LNCAP (cell line): ENCODE measurements at regions not wholly inside any gene's neighbourhood (a gene's known extent, or its start where the extent isn't known, plus 50 kb on each side); places are given as distances from the start of the nearest gene placed in this dataset.

ENCODE experiments used
- CTCF ChIP-seq: fragments of 450-650 bp; IDR thresholded peaks from 2 replicates; pipeline ENCODE4 v1.5.1; 2017; ENCODE audit warnings: mild to moderate bottlenecking

GRCh38 chr2:183409662-183410061 is 285.4 kb downstream of the NUP35 start:
- TF ChIP-seq CTCF: no peak

- no peak for TF ChIP-seq CTCF
Measured at GRCh38 chr2:183416753-183417152, 292.5 kb downstream of the NUP35 start.

- TF ChIP-seq CTCF: no peak
Measured at GRCh38 chr2:183426825-183427224, 302.6 kb downstream of the NUP35 start.

GRCh38 chr2:183427558-183427957 is 303.3 kb downstream of the NUP35 start:
- no peak for TF ChIP-seq CTCF

GRCh38 chr2:183428881-183429280 is 304.6 kb downstream of the NUP35 start:
- TF ChIP-seq CTCF: no peak

GRCh38 chr2:183438541-183438940 is 314.3 kb downstream of the NUP35 start:
- no peak for TF ChIP-seq CTCF

- no peak for TF ChIP-seq CTCF
Measured at GRCh38 chr2:183455056-183455455, 330.8 kb downstream of the NUP35 start.

GRCh38 chr2:183456177-183456576 is 331.9 kb downstream of the NUP35 start:
- TF ChIP-seq CTCF: no peak
